K562 (cell line): ENCODE measurements at regions not wholly inside any gene's neighbourhood (a gene's known extent, or its start where the extent isn't known, plus 50 kb on each side); places are given as distances from the start of the nearest gene placed in this dataset.

Source experiments
- ATAC-seq: fragments of 200-7000 bp; cut with Tn5 transposase; 3 replicates; pipeline ENCODE4 v1.9.1; 2020; ENCODE audit warnings: moderate library complexity
- BruUV-seq: library from RNA; stranded (reverse); fragments of 400-500 nt; replicated peaks from 2 replicates; lab custom pipeline; 2021; lab: Mats Ljungman, UMichigan
- CTCF ChIA-PET: fragments of 300-600 bp; formaldehyde crosslinking; extraction: SDS; loops from one replicate; lab custom pipeline; 2021; ENCODE audit warnings: low intra/inter-chr PET ratio; lab: Yijun Ruan, JAX
- POLR2A ChIA-PET: fragments of 300-600, 350-650 bp; sonication (Branson Sonifier 250); formaldehyde crosslinking; extraction: SDS; loops from one replicate; lab custom pipeline; 2021; ENCODE audit warnings: antibody characterized with exemption, inconsistent platforms; lab: Yijun Ruan, JAX
- DNase-seq, 4 experiments: peaks; one replicate each; pipeline versions ENCODE4 v3.0.0 to v3.0.0-alpha.2; 2011 to 2018; ENCODE audit warnings: low spot score in 3 of 4, mixed read lengths in 3 of 4; ENCODE audit errors: extremely low read depth in 1 of 4
- FAIRE-seq: peaks from 2 replicates; lab custom pipeline; 2011; peaks lifted over from hg19 to GRCh38; lab: Jason Lieb, UNC
- H2AFZ ChIP-seq: 2 replicates; pipeline ENCODE4 v1.6.0; 2011; ENCODE audit warnings: low read depth, low read length, control low read depth, inconsistent platforms
- H3K27ac ChIP-seq: fragments of 200-600 bp; 3 replicates; pipeline ENCODE4 v1.8.0; 2011; ENCODE audit warnings: low read depth, mild to moderate bottlenecking, control low read depth, inconsistent platforms, low read length, moderate library complexity, mixed read lengths; ENCODE audit errors: extremely low read depth
- H3K27me3 ChIP-seq, 2 experiments: fragments of 300-600 bp in 1 of 2; 2 replicates in 1 of 2; 3 replicates in 1 of 2; pipeline versions ENCODE4 v1.6.0 to v1.8.0; 2011; ENCODE audit warnings: inconsistent platforms in 2 of 2, low read length in 2 of 2, mild to moderate bottlenecking in 1 of 2, mixed read lengths in 1 of 2, moderate library complexity in 1 of 2; ENCODE audit not compliant: control insufficient read depth in 2 of 2, insufficient read depth in 2 of 2
- H3K36me3 ChIP-seq: fragments of 300-600 bp; 3 replicates; pipeline ENCODE4 v1.8.0; 2011; ENCODE audit warnings: mild to moderate bottlenecking, low read length, inconsistent platforms; ENCODE audit not compliant: control insufficient read depth, insufficient read depth
- H3K4me1 ChIP-seq, 2 experiments: fragments of 200-600 bp in 1 of 2; replicated peaks in 1 of 2; 2 replicates in 1 of 2; 3 replicates in 1 of 2; pipeline versions ENCODE4 v1.5.1 to v1.8.0; 2011; ENCODE audit warnings: inconsistent platforms in 2 of 2, low read length in 2 of 2, mild to moderate bottlenecking in 1 of 2, mixed read lengths in 1 of 2, moderate library complexity in 1 of 2; ENCODE audit not compliant: control insufficient read depth in 2 of 2, insufficient read depth in 2 of 2
- H3K4me2 ChIP-seq: 2 replicates; pipeline ENCODE4 v1.6.1; 2011; ENCODE audit warnings: low read length, control low read depth, inconsistent platforms, mixed read lengths; ENCODE audit not compliant: insufficient read depth
- H3K4me3 ChIP-seq: fragments of 200-600 bp; sonication (generic), shearing (Covaris generic); 2 replicates; pipeline ENCODE4 v1.5.1; 2016; ENCODE audit warnings: control low read depth, inconsistent platforms
- H3K79me2 ChIP-seq: fragments of 200-600 bp; 3 replicates; pipeline ENCODE4 v1.8.0; 2011; ENCODE audit warnings: low read length, inconsistent platforms; ENCODE audit not compliant: control insufficient read depth, insufficient read depth
- H3K9ac ChIP-seq, 2 experiments: 2 replicates each; pipeline versions ENCODE4 v1.6.0 to v1.6.1; 2011; ENCODE audit warnings: low read depth in 2 of 2, low read length in 2 of 2, control low read depth in 1 of 2, inconsistent platforms in 1 of 2, mild to moderate bottlenecking in 1 of 2, mixed read lengths in 1 of 2; ENCODE audit not compliant: insufficient read depth in 1 of 2
- H3K9me1 ChIP-seq: one replicate; pipeline ENCODE4 v1.6.0; 2011; ENCODE audit warnings: inconsistent platforms, mild to moderate bottlenecking, low read length, moderate library complexity; ENCODE audit not compliant: control insufficient read depth, insufficient read depth
- H3K9me3 ChIP-seq: replicated peaks from 2 replicates; pipeline ENCODE4 v1.5.1; 2011; ENCODE audit warnings: low read depth, low read length, inconsistent platforms; ENCODE audit not compliant: control insufficient read depth, insufficient read depth
- H4K20me1 ChIP-seq: replicated peaks from 2 replicates; pipeline ENCODE4 v1.6.1; 2011; ENCODE audit warnings: low read length, inconsistent platforms, mixed read lengths; ENCODE audit not compliant: control insufficient read depth, insufficient read depth
- ATF3 ChIP-seq, 2 experiments: fragments of 450-650 bp in 1 of 2; sonication (generic) in 1 of 2; formaldehyde crosslinking in 1 of 2; IDR thresholded peaks in 1 of 2; conservative IDR thresholded peaks in 1 of 2; 2 replicates each; pipeline versions ENCODE4 v1.6.1 to v1.8.1; 2016 to 2023; ENCODE audit warnings: mild to moderate bottlenecking in 2 of 2, moderate library complexity in 2 of 2, inconsistent platforms in 1 of 2, missing genetic modification reagents in 1 of 2
- BACH1 ChIP-seq: fragments of 200-800 bp; sonication (Bioruptor generic); IDR thresholded peaks from 2 replicates; pipeline ENCODE4 v1.6.1; 2016; ENCODE audit warnings: missing genetic modification characterization, missing compliant biosample characterization
- CBX2 ChIP-seq: fragments of 200-600 bp; sonication (generic); IDR thresholded peaks from one replicate; pipeline ENCODE4 v1.6.1; 2012; ENCODE audit warnings: mild to moderate bottlenecking, low read length, inconsistent platforms; ENCODE audit not compliant: insufficient read depth, poor library complexity, severe bottlenecking
- CBX5 ChIP-seq: IDR thresholded peaks from 2 replicates; pipeline ENCODE4 v1.6.1; 2014; ENCODE audit warnings: low read depth, borderline replicate concordance
- EP400 ChIP-seq: fragments of 450-650 bp; IDR thresholded peaks from 2 replicates; pipeline ENCODE4 v1.6.1; 2017; ENCODE audit warnings: antibody characterized with exemption, mild to moderate bottlenecking, moderate library complexity
- RCOR1 ChIP-seq, 2 experiments: IDR thresholded peaks; 2 replicates each; pipeline ENCODE4 v1.6.1; 2012; ENCODE audit warnings: low read depth in 2 of 2, low read length in 2 of 2, borderline replicate concordance in 1 of 2, improper control_type of control experiment in 1 of 2
- SREBF1 ChIP-seq: fragments of 150-350 bp; IDR thresholded peaks from 2 replicates; pipeline ENCODE4 v1.6.1; 2014; ENCODE audit warnings: antibody characterized with exemption, low read depth, low read length, borderline replicate concordance
- ZC3H11A ChIP-seq: IDR thresholded peaks from 2 replicates; pipeline ENCODE4 v1.6.1; 2012; ENCODE audit warnings: low read depth, low read length, improper control_type of control experiment
- ZNF232 ChIP-seq: sonication (generic); formaldehyde crosslinking; IDR thresholded peaks from 2 replicates; pipeline ENCODE4 v1.8.0; 2022; ENCODE audit warnings: mild to moderate bottlenecking, missing genetic modification reagents
- WGBS: fragments of 100-300 bp; shearing (Covaris generic); methylation state at CpG from one replicate; pipeline ENCODE4 v1.1.6; 2016; ENCODE audit warnings: low coverage, mixed read lengths; ENCODE audit not compliant: insufficient coverage; ENCODE audit errors: missing lambda C conversion rate; 5-methylcytosine and 5-hydroxymethylcytosine counted together
- in situ Hi-C: fragments of 300-500 bp; cut with MboI; formaldehyde crosslinking; loops from 4 replicates; pipeline ENCODE4 v1.15.0; 2018; ENCODE audit warnings: inconsistent platforms, mixed read lengths
- intact Hi-C: fragments of 100-400 bp; cut with micrococcal nuclease; formaldehyde crosslinking; loops from 2 replicates; pipeline ENCODE4 v1.14.2; 2022
- TF ChIP-seq, protein P1 (sequence below): fragments of 250-450 bp; sonication (Bioruptor Pico); IDR thresholded peaks from 2 replicates; pipeline ENCODE4 v1.5.0; 2021
- TF ChIP-seq, protein P2 (sequence below): fragments of 450-650 bp; IDR thresholded peaks from 2 replicates; pipeline ENCODE4 v1.6.1; 2016; ENCODE audit warnings: missing biosample characterization, missing genetic modification characterization
- TF ChIP-seq, protein P3 (sequence below), 2 experiments: IDR thresholded peaks; 2 replicates each; pipeline ENCODE4 v1.6.1; 2012; ENCODE audit warnings: improper control_type of control experiment in 2 of 2, low read depth in 2 of 2, low read length in 2 of 2, borderline replicate concordance in 1 of 2

- TF ChIP-seq, protein P1, sequence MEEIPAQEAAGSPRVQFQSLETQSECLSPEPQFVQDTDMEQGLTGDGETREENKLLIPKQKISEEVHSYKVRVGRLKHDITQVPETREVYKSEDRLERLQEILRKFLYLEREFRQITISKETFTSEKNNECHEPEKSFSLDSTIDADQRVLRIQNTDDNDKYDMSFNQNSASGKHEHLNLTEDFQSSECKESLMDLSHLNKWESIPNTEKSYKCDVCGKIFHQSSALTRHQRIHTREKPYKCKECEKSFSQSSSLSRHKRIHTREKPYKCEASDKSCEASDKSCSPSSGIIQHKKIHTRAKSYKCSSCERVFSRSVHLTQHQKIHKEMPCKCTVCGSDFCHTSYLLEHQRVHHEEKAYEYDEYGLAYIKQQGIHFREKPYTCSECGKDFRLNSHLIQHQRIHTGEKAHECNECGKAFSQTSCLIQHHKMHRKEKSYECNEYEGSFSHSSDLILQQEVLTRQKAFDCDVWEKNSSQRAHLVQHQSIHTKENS, result no peak
- TF ChIP-seq, protein P2, sequence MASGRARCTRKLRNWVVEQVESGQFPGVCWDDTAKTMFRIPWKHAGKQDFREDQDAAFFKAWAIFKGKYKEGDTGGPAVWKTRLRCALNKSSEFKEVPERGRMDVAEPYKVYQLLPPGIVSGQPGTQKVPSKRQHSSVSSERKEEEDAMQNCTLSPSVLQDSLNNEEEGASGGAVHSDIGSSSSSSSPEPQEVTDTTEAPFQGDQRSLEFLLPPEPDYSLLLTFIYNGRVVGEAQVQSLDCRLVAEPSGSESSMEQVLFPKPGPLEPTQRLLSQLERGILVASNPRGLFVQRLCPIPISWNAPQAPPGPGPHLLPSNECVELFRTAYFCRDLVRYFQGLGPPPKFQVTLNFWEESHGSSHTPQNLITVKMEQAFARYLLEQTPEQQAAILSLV (tag), result no peak
- TF ChIP-seq BACH1, result no peak
- no peak for TF ChIP-seq ZNF232
- TF ChIP-seq ZC3H11A, result no peak
- TF ChIP-seq, protein P3, sequence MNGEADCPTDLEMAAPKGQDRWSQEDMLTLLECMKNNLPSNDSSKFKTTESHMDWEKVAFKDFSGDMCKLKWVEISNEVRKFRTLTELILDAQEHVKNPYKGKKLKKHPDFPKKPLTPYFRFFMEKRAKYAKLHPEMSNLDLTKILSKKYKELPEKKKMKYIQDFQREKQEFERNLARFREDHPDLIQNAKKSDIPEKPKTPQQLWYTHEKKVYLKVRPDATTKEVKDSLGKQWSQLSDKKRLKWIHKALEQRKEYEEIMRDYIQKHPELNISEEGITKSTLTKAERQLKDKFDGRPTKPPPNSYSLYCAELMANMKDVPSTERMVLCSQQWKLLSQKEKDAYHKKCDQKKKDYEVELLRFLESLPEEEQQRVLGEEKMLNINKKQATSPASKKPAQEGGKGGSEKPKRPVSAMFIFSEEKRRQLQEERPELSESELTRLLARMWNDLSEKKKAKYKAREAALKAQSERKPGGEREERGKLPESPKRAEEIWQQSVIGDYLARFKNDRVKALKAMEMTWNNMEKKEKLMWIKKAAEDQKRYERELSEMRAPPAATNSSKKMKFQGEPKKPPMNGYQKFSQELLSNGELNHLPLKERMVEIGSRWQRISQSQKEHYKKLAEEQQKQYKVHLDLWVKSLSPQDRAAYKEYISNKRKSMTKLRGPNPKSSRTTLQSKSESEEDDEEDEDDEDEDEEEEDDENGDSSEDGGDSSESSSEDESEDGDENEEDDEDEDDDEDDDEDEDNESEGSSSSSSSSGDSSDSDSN (IDR thresholded peaks at IDR 0.05; ENCODE audit: borderline replicate concordance in 1 of 2, low read depth in 2 of 2, low read length in 2 of 2), result no peak
Observed at GRCh38 chr4:104919406-104919805, 227.3 kb upstream of the TET2 start (continued).

DNA sequence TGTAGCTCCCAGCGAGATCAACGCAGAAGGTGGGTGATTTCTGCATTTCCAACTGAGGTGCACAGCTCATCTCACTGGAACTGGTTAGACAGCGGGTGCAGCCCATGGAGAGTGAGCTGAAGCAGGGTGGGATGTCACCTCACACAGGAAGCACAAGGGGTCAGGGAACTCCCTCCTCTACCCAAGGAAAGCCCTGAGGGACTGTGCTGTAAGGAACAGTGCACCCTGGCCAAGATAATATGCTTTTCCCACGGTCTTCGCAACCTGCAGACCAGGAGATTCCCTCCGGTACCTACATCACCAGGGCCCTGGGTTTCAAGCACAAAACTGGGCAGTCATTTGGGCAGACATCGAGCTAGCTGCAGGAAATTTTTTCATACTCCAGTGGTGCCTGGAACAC, 216.4 kb upstream of the TET2 start:
- no peaks in the 10 kb centered on the region for H3K4me1 ChIP-seq
- POLR2A ChIA-PET, result no interaction called here
- no peak for TF ChIP-seq CBX2
- no peak for TF ChIP-seq ATF3 (IDR thresholded peaks at IDR 0.05)
- no peak for TF ChIP-seq ATF3 (CRISPR knock-in tag; conservative IDR thresholded peaks at IDR 0.05)
- no peak for TF ChIP-seq SREBF1
- TF ChIP-seq EP400, result no peak
- no peak for TF ChIP-seq RCOR1 (IDR thresholded peaks at IDR 0.05; ENCODE audit: borderline replicate concordance in 1 of 2, low read depth in 2 of 2, low read length in 2 of 2)
- no peak for TF ChIP-seq CBX5
- no peak for DNase-seq
- WGBS, result 3% methylated on average over 7 of the region's 7 CpGs
- CTCF ChIA-PET, result no interaction called here
- H4K20me1 ChIP-seq, result no peaks in the 10 kb centered on the region
- no peak overlapping the region for H2AFZ ChIP-seq
- H3K9me3 ChIP-seq, result no peaks in the 10 kb centered on the region
- H3K4me3 ChIP-seq, result no peak overlapping the region
- intact Hi-C loops, result no loop called here
- FAIRE-seq, result no peak
- H3K9ac ChIP-seq, result no peak overlapping the region
- H3K9me1 ChIP-seq, result no peaks in the 10 kb centered on the region
- H3K27me3 ChIP-seq, result no peaks in the 10 kb centered on the region
- H3K27ac ChIP-seq, result no peak overlapping the region
- no peak for ATAC-seq
- no peaks in the 10 kb centered on the region for H3K36me3 ChIP-seq
- in situ Hi-C loops, result no loop called here
- H3K4me2 ChIP-seq, result no peak overlapping the region
- BruUV-seq, result no TSS peak
- no peaks in the 10 kb centered on the region for H3K79me2 ChIP-seq
